ENCODE measurements at regions not wholly inside any gene's neighbourhood (a gene's known extent, or its start where the extent isn't known, plus 50 kb on each side); places are given as distances from the start of the nearest gene placed in this dataset.

DNA sequence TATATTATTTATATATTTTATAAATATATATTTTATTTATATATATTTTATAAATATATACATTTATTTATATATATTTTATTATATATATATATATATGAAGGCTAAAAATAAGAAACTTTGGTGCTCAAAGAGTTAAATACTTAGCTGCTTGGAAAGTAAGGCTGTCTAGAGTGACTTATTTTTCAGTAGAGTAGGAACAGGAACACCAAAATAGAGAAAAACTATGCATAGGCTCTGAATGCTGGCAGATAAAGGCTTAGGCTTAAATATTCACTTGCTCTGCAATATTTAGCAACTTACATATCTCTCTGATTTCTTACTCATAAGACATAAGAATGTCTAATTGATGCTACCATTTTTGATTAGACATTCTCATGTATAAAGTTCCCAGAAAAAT is 991.2 kb downstream of the VRK1 start:
- Mint-ChIP-seq H3K36me3 (ENCODE audit: low read depth) (no peaks in the 10 kb centered on the region), H3K4me1 (no peaks in the 10 kb centered on the region), H3K9me3 (peaks cover 3% of the 10 kb centered on the region), H3K4me3 (no peak overlapping the region), H3K27me3 (ENCODE audit: insufficient read depth) (no peaks in the 10 kb centered on the region), H3K27ac (no peak overlapping the region)
- Histone ChIP-seq H3K4me3 (ENCODE audit: low read length) (no peak overlapping the region), H3K27ac (ENCODE audit: low read depth, low read length) (no peak overlapping the region), H3K36me3 (ENCODE audit: control insufficient read depth, insufficient read depth, low read length) (no peaks in the 10 kb centered on the region), H3K27me3 (ENCODE audit: control insufficient read depth, insufficient read depth, low read length, poor library complexity, severe bottlenecking) (no peaks in the 10 kb centered on the region), H3K9me3 (ENCODE audit: control insufficient read depth, low read length) (no peaks in the 10 kb centered on the region), H3K4me1 (ENCODE audit: control insufficient read depth, insufficient read depth, low read length) (no peaks in the 10 kb centered on the region), H3K9ac (ENCODE audit: extremely low read depth, low read length, poor library complexity, severe bottlenecking) (no peak overlapping the region)
- TF ChIP-seq, protein P1, sequence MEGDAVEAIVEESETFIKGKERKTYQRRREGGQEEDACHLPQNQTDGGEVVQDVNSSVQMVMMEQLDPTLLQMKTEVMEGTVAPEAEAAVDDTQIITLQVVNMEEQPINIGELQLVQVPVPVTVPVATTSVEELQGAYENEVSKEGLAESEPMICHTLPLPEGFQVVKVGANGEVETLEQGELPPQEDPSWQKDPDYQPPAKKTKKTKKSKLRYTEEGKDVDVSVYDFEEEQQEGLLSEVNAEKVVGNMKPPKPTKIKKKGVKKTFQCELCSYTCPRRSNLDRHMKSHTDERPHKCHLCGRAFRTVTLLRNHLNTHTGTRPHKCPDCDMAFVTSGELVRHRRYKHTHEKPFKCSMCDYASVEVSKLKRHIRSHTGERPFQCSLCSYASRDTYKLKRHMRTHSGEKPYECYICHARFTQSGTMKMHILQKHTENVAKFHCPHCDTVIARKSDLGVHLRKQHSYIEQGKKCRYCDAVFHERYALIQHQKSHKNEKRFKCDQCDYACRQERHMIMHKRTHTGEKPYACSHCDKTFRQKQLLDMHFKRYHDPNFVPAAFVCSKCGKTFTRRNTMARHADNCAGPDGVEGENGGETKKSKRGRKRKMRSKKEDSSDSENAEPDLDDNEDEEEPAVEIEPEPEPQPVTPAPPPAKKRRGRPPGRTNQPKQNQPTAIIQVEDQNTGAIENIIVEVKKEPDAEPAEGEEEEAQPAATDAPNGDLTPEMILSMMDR (conservative IDR thresholded peaks at IDR 0.05) = no peak
- no peak for DNase-seq

DNA sequence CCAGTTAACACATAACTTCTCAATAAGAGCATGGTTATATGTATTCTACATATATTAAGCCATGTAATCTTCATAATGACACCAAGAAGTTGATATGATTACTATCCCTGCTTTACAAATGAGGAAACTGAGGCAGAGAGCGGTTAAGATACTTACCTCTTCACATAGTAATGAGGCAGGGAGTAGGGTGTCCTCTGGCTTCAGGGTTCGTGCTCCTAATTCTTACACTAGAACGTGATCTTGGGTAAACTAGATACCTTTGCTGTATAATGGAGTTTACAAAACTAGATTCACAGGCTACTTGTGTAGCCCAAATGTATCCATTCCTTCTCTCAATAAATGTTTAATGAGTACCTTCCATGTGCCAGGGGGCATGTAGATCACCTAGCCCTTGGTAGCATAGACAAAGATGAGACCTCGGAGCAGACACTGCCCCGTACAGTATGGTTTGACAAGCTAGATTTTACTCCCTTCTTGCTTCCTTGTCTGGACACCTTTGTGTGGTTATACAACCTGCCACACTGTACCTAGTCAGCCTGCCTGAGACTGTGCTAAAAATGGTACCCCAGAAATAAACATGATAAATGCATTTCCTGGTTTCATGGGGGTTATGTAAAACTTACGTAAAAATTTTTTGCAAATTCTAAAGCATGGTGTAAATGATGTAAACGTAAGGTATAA is 991.8 kb downstream of the VRK1 start:
- H3K27ac ChIP-seq (ENCODE audit: low read depth, low read length) = no peak overlapping the region
- Mint-ChIP-seq H3K4me3 (no peak overlapping the region), H3K27me3 (ENCODE audit: insufficient read depth) (no peaks in the 10 kb centered on the region), H3K27ac (no peak overlapping the region), H3K4me1 (no peaks in the 10 kb centered on the region), H3K36me3 (ENCODE audit: low read depth) (no peaks in the 10 kb centered on the region), H3K9me3 (peaks cover 3% of the 10 kb centered on the region)
- H3K36me3 ChIP-seq (ENCODE audit: control insufficient read depth, insufficient read depth, low read length) = no peaks in the 10 kb centered on the region
- H3K9me3 ChIP-seq (ENCODE audit: control insufficient read depth, low read length) = no peaks in the 10 kb centered on the region
- TF ChIP-seq, protein P1 (conservative IDR thresholded peaks at IDR 0.05) = no peak
- no peak overlapping the region for H3K4me3 ChIP-seq (ENCODE audit: low read length)
- DNase-seq = no peak
- no peaks in the 10 kb centered on the region for H3K4me1 ChIP-seq (ENCODE audit: control insufficient read depth, insufficient read depth, low read length)
- WGBS, 2 experiments (ENCODE audit: insufficient coverage in 1 of 2, insufficient read length in 1 of 2) = 86 to 96% methylated on average over 4 to 7 of the region's 7 CpGs
- no peak overlapping the region for H3K9ac ChIP-seq (ENCODE audit: extremely low read depth, low read length, poor library complexity, severe bottlenecking)
- no peaks in the 10 kb centered on the region for H3K27me3 ChIP-seq (ENCODE audit: control insufficient read depth, insufficient read depth, low read length, poor library complexity, severe bottlenecking)

DNA sequence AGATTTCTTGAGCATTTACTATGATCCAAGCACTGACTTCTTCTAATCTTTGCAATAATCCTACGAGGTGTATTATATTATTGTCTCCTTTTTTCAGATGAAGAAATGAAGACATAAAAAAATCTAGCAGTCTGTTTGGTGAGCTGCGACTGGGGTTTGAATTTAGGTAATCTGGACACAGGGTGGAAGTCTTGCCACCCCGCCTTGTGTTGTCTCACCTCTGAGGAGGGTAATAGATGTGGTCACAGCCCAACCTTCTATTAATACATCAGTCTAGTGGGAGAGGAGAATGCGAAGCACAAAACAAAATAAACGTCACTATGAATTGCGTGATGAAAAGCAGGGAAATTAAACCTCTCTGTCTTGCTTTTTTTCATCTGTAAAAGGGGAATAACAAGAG is 993.9 kb downstream of the VRK1 start:
- Histone ChIP-seq H3K4me3 (ENCODE audit: low read length) (no peak overlapping the region), H3K9me3 (ENCODE audit: control insufficient read depth, low read length) (no peaks in the 10 kb centered on the region), H3K27me3 (ENCODE audit: control insufficient read depth, insufficient read depth, low read length, poor library complexity, severe bottlenecking) (no peaks in the 10 kb centered on the region), H3K27ac (ENCODE audit: low read depth, low read length) (no peak overlapping the region), H3K36me3 (ENCODE audit: control insufficient read depth, insufficient read depth, low read length) (no peaks in the 10 kb centered on the region), H3K4me1 (ENCODE audit: control insufficient read depth, insufficient read depth, low read length) (no peaks in the 10 kb centered on the region), H3K9ac (ENCODE audit: extremely low read depth, low read length, poor library complexity, severe bottlenecking) (no peak overlapping the region)
- TF ChIP-seq, protein P1 (conservative IDR thresholded peaks at IDR 0.05) = no peak
- Mint-ChIP-seq H3K27ac (no peak overlapping the region), H3K9me3 (no peaks in the 10 kb centered on the region), H3K36me3 (ENCODE audit: low read depth) (no peaks in the 10 kb centered on the region), H3K4me1 (no peaks in the 10 kb centered on the region), H3K27me3 (ENCODE audit: insufficient read depth) (no peaks in the 10 kb centered on the region), H3K4me3 (no peak overlapping the region)
- WGBS, 2 experiments (ENCODE audit: insufficient coverage in 1 of 2, insufficient read length in 1 of 2) = 85 to 100% methylated on average over 2 to 5 of the region's 6 CpGs
- no peak for DNase-seq

Data from endodermal cell (in vitro differentiated cells).